Adrenal gland (tissue), 5 donors: ENCODE measurements at regions not wholly inside any gene's neighbourhood (a gene's known extent, or its start where the extent isn't known, plus 50 kb on each side); places are given as distances from the start of the nearest gene placed in this dataset.

Source experiments
- POLR2A ChIP-seq, 2 donors: fragments of 450-650 bp; IDR thresholded peaks; one replicate each; pipeline ENCODE4 v1.6.1; 2017; ENCODE audit warnings: antibody characterized with exemption in 2 of 2, mild to moderate bottlenecking in 2 of 2, moderate library complexity in 1 of 2
- TF ChIP-seq, protein P1 (sequence below), 6 experiments: fragments of 450-650 bp in 4 of 6; fragments of 200-600 bp in 2 of 6; sonication (generic) in 1 of 6; IDR thresholded peaks; 1 replicate in 5 of 6; 2 replicates in 1 of 6; pipeline versions ENCODE4 v1.5.1 to v1.8.0; 2016 to 2021; ENCODE audit warnings: antibody characterized with exemption in 6 of 6, mild to moderate bottlenecking in 2 of 6, moderate library complexity in 1 of 6
- donor health status: DM: no; HTN: no; CAD: no.

GRCh38 chr12:30136696-30137095, 353.0 kb upstream of the TMTC1 start:
- TF ChIP-seq, protein P1, sequence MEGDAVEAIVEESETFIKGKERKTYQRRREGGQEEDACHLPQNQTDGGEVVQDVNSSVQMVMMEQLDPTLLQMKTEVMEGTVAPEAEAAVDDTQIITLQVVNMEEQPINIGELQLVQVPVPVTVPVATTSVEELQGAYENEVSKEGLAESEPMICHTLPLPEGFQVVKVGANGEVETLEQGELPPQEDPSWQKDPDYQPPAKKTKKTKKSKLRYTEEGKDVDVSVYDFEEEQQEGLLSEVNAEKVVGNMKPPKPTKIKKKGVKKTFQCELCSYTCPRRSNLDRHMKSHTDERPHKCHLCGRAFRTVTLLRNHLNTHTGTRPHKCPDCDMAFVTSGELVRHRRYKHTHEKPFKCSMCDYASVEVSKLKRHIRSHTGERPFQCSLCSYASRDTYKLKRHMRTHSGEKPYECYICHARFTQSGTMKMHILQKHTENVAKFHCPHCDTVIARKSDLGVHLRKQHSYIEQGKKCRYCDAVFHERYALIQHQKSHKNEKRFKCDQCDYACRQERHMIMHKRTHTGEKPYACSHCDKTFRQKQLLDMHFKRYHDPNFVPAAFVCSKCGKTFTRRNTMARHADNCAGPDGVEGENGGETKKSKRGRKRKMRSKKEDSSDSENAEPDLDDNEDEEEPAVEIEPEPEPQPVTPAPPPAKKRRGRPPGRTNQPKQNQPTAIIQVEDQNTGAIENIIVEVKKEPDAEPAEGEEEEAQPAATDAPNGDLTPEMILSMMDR (IDR thresholded peaks at IDR 0.05), result no peak
- TF ChIP-seq POLR2A (IDR thresholded peaks at IDR 0.05), result no peak
